HuH-7.5 (cell line): ENCODE measurements at regions not wholly inside any gene's neighbourhood (a gene's known extent, or its start where the extent isn't known, plus 50 kb on each side); places are given as distances from the start of the nearest gene placed in this dataset.
A peak's percentile ranks its signal among the peaks of the same experiment; 100 is the strongest.

ENCODE experiments used
- DNase-seq: peaks from one replicate; pipeline ENCODE4 v3.0.0; 2011; ENCODE audit warnings: low spot score

GRCh38 chr4:63814171-63814964 is 594.9 kb downstream of the TECRL start:
- DNase-seq, result peak; percentile 0

- no peak for DNase-seq
Observed at GRCh38 chr4:63799166-63799565, 610.1 kb downstream of the TECRL start.

- DNase-seq, result no peak
Observed at GRCh38 chr4:63795301-63795700, 613.9 kb downstream of the TECRL start.

GRCh38 chr4:63790377-63790776 is 618.9 kb downstream of the TECRL start:
- no peak for DNase-seq

- no peak for DNase-seq
Observed at GRCh38 chr4:63788271-63788670, 621.0 kb downstream of the TECRL start.

- no peak for DNase-seq
Observed at GRCh38 chr4:63787326-63787725, 621.9 kb downstream of the TECRL start.

GRCh38 chr4:63786171-63786570 is 623.1 kb downstream of the TECRL start:
- DNase-seq, result no peak

GRCh38 chr4:63784822-63785221 is 624.4 kb downstream of the TECRL start:
- no peak for DNase-seq

GRCh38 chr4:63777601-63778000 is 631.6 kb downstream of the TECRL start:
- DNase-seq, result no peak

- DNase-seq, result no peak
Observed at GRCh38 chr4:63764400-63764799, 644.9 kb downstream of the TECRL start.

- DNase-seq, result no peak
Observed at GRCh38 chr4:63757929-63758328, 651.3 kb downstream of the TECRL start.

GRCh38 chr4:63742882-63743281 is 666.4 kb downstream of the TECRL start:
- no peak for DNase-seq

- no peak for DNase-seq
Observed at GRCh38 chr4:63729519-63729918, 679.7 kb downstream of the TECRL start.

- no peak for DNase-seq
Observed at GRCh38 chr4:63728480-63729177, 680.6 kb downstream of the TECRL start.

- DNase-seq, result no peak
Observed at GRCh38 chr4:63717384-63717783, 691.9 kb downstream of the TECRL start.

- DNase-seq, result no peak
Observed at GRCh38 chr4:63708661-63709060, 700.6 kb downstream of the TECRL start.

- DNase-seq, result no peak
Observed at GRCh38 chr4:63700569-63700968, 708.7 kb downstream of the TECRL start.

- DNase-seq, result no peak
Observed at GRCh38 chr4:63693321-63693720, 715.9 kb downstream of the TECRL start.

- no peak for DNase-seq
Observed at GRCh38 chr4:63678358-63678931, 730.8 kb downstream of the TECRL start.

GRCh38 chr4:63670735-63671134 is 738.5 kb downstream of the TECRL start:
- no peak for DNase-seq

GRCh38 chr4:63663870-63664269 is 745.4 kb downstream of the TECRL start:
- DNase-seq, result no peak

- DNase-seq, result no peak
Observed at GRCh38 chr4:63644396-63644795, 764.9 kb downstream of the TECRL start.

GRCh38 chr4:63637270-63637669 is 772.0 kb downstream of the TECRL start:
- no peak for DNase-seq
